CD4-positive, alpha-beta T cell (primary cell): ENCODE measurements at regions not wholly inside any gene's neighbourhood (a gene's known extent, or its start where the extent isn't known, plus 50 kb on each side); places are given as distances from the start of the nearest gene placed in this dataset.

ENCODE experiments used
- ATAC-seq: fragments of 200-7000 bp; cut with Tn5 transposase; one replicate; pipeline ENCODE4 v1.10.0; 2022; ENCODE audit warnings: mild to moderate bottlenecking; ENCODE audit not compliant: poor library complexity
- CTCF ChIA-PET: fragments of 350-600 bp; sonication (Branson Sonifier 250); formaldehyde crosslinking; loops from one replicate; lab custom pipeline; 2021; ENCODE audit warnings: antibody characterized with exemption, inconsistent platforms; lab: Charles Lee
- POLR2A ChIA-PET: fragments of 350-600 bp; sonication (Branson Sonifier 250); formaldehyde crosslinking; loops from one replicate; lab custom pipeline; 2021; ENCODE audit warnings: antibody characterized with exemption, inconsistent platforms; lab: Charles Lee
- DNase-seq, 14 experiments: peaks; one replicate each; pipeline ENCODE4 v3.0.0-alpha.2; 2013 to 2020; ENCODE audit warnings: mixed read lengths in 2 of 14
- H3K27ac ChIP-seq, 2 donors: one replicate each; pipeline versions ENCODE4 v1.5.1 to v1.7.0; 2013; ENCODE audit warnings: low read length in 2 of 2, low read depth in 1 of 2, mild to moderate bottlenecking in 1 of 2
- H3K27me3 ChIP-seq, 2 experiments: 1 replicate in 1 of 2; 2 replicates in 1 of 2; pipeline versions ENCODE4 v1.6.1 to v1.7.0; 2013; ENCODE audit warnings: low read length in 2 of 2, control low read depth in 1 of 2, mild to moderate bottlenecking in 1 of 2, moderate library complexity in 1 of 2; ENCODE audit not compliant: insufficient read depth in 2 of 2, control insufficient read depth in 1 of 2
- H3K36me3 ChIP-seq: one replicate; pipeline ENCODE4 v1.6.1; 2013; ENCODE audit warnings: low read length, control low read depth; ENCODE audit not compliant: insufficient read depth
- H3K4me1 ChIP-seq: one replicate; pipeline ENCODE4 v1.6.1; 2013; ENCODE audit warnings: low read length, control low read depth; ENCODE audit not compliant: insufficient read depth
- H3K4me3 ChIP-seq: one replicate; pipeline ENCODE4 v1.5.1; 2013; ENCODE audit warnings: mild to moderate bottlenecking, low read length, moderate library complexity
- H3K9me3 ChIP-seq, 2 experiments: 1 replicate in 1 of 2; 2 replicates in 1 of 2; pipeline versions ENCODE4 v1.6.1 to v1.7.0; 2013; ENCODE audit warnings: low read length in 2 of 2, mild to moderate bottlenecking in 2 of 2, control low read depth in 1 of 2, moderate library complexity in 1 of 2; ENCODE audit not compliant: control insufficient read depth in 1 of 2, insufficient read depth in 1 of 2
- H3K27ac Mint-ChIP-seq: one replicate; pipeline ENCODE4 v1.8.0; 2020; ENCODE audit warnings: mixed read lengths
- H3K27me3 Mint-ChIP-seq: one replicate; pipeline ENCODE4 v1.8.0; 2021; ENCODE audit warnings: mixed read lengths
- H3K36me3 Mint-ChIP-seq: one replicate; pipeline ENCODE4 v1.8.0; 2021; ENCODE audit warnings: low read depth, mixed read lengths
- H3K4me1 Mint-ChIP-seq: one replicate; pipeline ENCODE4 v1.8.0; 2021; ENCODE audit warnings: low read depth, mixed read lengths
- H3K4me3 Mint-ChIP-seq: one replicate; pipeline ENCODE4 v1.8.0; 2020; ENCODE audit warnings: mild to moderate bottlenecking, mixed read lengths
- H3K9me3 Mint-ChIP-seq: one replicate; pipeline ENCODE4 v1.8.0; 2020; ENCODE audit warnings: mixed read lengths
- CTCF ChIP-seq: fragments of 200-600 bp; IDR thresholded peaks from one replicate; pipeline ENCODE4 v1.8.0; 2022; ENCODE audit warnings: antibody characterized with exemption, mild to moderate bottlenecking
- intact Hi-C, 2 experiments: fragments of 100-400 bp; cut with DNase I in 1 of 2; cut with micrococcal nuclease in 1 of 2; formaldehyde crosslinking; loops; one replicate each; pipeline versions ENCODE4 v1.15.1 to v1.9.0; 2023 to 2025; cut with DNase I, micrococcal nuclease

GRCh38 chr1:38551318-38552307, 308.0 kb downstream of the RRAGC start:
- no peak overlapping the region for H3K4me3 Mint-ChIP-seq
- DNase-seq (no peak), ATAC-seq (no peak)
- H3K4me1 Mint-ChIP-seq: peaks cover 5% of the 10 kb centered on the region
- no peak for TF ChIP-seq CTCF
- H3K9me3 Mint-ChIP-seq: no peaks in the 10 kb centered on the region
- no peak overlapping the region for H3K27ac ChIP-seq
- H3K4me1 ChIP-seq: no peaks in the 10 kb centered on the region
- H3K27me3 Mint-ChIP-seq: no peaks in the 10 kb centered on the region
- no peaks in the 10 kb centered on the region for H3K36me3 ChIP-seq
- H3K27me3 ChIP-seq: peaks cover 0 to 4% of the 10 kb centered on the region in 2 experiments
- POLR2A ChIA-PET: no interaction called here
- H3K36me3 Mint-ChIP-seq: no peaks in the 10 kb centered on the region
- H3K9me3 ChIP-seq: no peaks in the 10 kb centered on the region
- H3K27ac Mint-ChIP-seq: no peak overlapping the region
- CTCF ChIA-PET: no interaction called here
- no peak overlapping the region for H3K4me3 ChIP-seq
- intact Hi-C loops: no loop called here

GRCh38 chr1:38549191-38549590, 310.4 kb downstream of the RRAGC start:
- Mint-ChIP-seq H3K4me3 (no peak overlapping the region), H3K36me3 (no peaks in the 10 kb centered on the region), H3K27me3 (no peaks in the 10 kb centered on the region), H3K27ac (no peak overlapping the region), H3K9me3 (no peaks in the 10 kb centered on the region), H3K4me1 (no peaks in the 10 kb centered on the region)
- no peak for TF ChIP-seq CTCF
- intact Hi-C loops: no loop called here
- no peaks in the 10 kb centered on the region for H3K9me3 ChIP-seq
- no peak overlapping the region for H3K4me3 ChIP-seq
- CTCF ChIA-PET: no interaction called here
- H3K4me1 ChIP-seq: no peaks in the 10 kb centered on the region
- DNase-seq (no peak), ATAC-seq (no peak)
- no peaks in the 10 kb centered on the region for H3K36me3 ChIP-seq
- H3K27me3 ChIP-seq: peaks cover 0 to 4% of the 10 kb centered on the region in 2 experiments
- POLR2A ChIA-PET: no interaction called here
- no peak overlapping the region for H3K27ac ChIP-seq

- no peak overlapping the region for H3K27ac Mint-ChIP-seq
- intact Hi-C loops: no loop called here
- no peaks in the 10 kb centered on the region for H3K36me3 Mint-ChIP-seq
- Histone ChIP-seq H3K27me3 (peaks cover 0 to 4% of the 10 kb centered on the region in 2 experiments), H3K9me3 (no peaks in the 10 kb centered on the region), H3K27ac (no peak overlapping the region), H3K4me1 (no peaks in the 10 kb centered on the region), H3K36me3 (no peaks in the 10 kb centered on the region), H3K4me3 (no peak overlapping the region)
- H3K4me1 Mint-ChIP-seq: no peaks in the 10 kb centered on the region
- POLR2A ChIA-PET: no interaction called here
- H3K4me3 Mint-ChIP-seq: no peak overlapping the region
- DNase-seq (no peak), ATAC-seq (no peak)
- CTCF ChIA-PET: no interaction called here
- H3K27me3 Mint-ChIP-seq: peaks cover 3% of the 10 kb centered on the region
- TF ChIP-seq CTCF: no peak
- no peaks in the 10 kb centered on the region for H3K9me3 Mint-ChIP-seq
Measured at GRCh38 chr1:38547321-38547720, 312.3 kb downstream of the RRAGC start.
